ENCODE measurements at regions not wholly inside any gene's neighbourhood (a gene's known extent, or its start where the extent isn't known, plus 50 kb on each side); places are given as distances from the start of the nearest gene placed in this dataset.

GRCh38 chr2:220198896-220199295, 571.5 kb downstream of the SLC4A3 start:
- H3K4me3 ChIP-seq (ENCODE audit: low read length in 3 of 3): no peak overlapping the region
- H3K27ac ChIP-seq (ENCODE audit: low read depth in 2 of 2, low read length in 2 of 2): no peak overlapping the region
- intact Hi-C loops (cut with DNase I): no loop called here
- DNase-seq: no peak
- no peaks in the 10 kb centered on the region for H3K36me3 ChIP-seq (ENCODE audit: control insufficient read depth in 2 of 3, insufficient read depth in 3 of 3, low read length in 3 of 3)
- no peaks in the 10 kb centered on the region for H3K27me3 ChIP-seq (ENCODE audit: control insufficient read depth, insufficient read depth, low read length)
- H3K9me3 ChIP-seq (ENCODE audit: control insufficient read depth in 2 of 3, insufficient read depth in 1 of 3, low read length in 3 of 3): no peaks in the 10 kb centered on the region
- TF ChIP-seq CTCF (IDR thresholded peaks at IDR 0.05; ENCODE audit: borderline replicate concordance, extremely low read depth, insufficient read depth): no peak
- H3K9ac ChIP-seq (ENCODE audit: low read length in 3 of 3): no peak overlapping the region
- H3K4me1 ChIP-seq (ENCODE audit: control insufficient read depth in 2 of 3, insufficient read depth in 2 of 3, low read depth in 1 of 3, low read length in 3 of 3): no peaks in the 10 kb centered on the region
- FAIRE-seq: no peak

- TF ChIP-seq CTCF (IDR thresholded peaks at IDR 0.05; ENCODE audit: borderline replicate concordance, extremely low read depth, insufficient read depth): no peak
- Histone ChIP-seq H3K4me1 (ENCODE audit: control insufficient read depth in 2 of 3, insufficient read depth in 2 of 3, low read depth in 1 of 3, low read length in 3 of 3) (no peaks in the 10 kb centered on the region), H3K4me3 (ENCODE audit: low read length in 3 of 3) (no peak overlapping the region), H3K9ac (ENCODE audit: low read length in 3 of 3) (no peak overlapping the region), H3K27me3 (ENCODE audit: control insufficient read depth, insufficient read depth, low read length) (no peaks in the 10 kb centered on the region), H3K36me3 (ENCODE audit: control insufficient read depth in 2 of 3, insufficient read depth in 3 of 3, low read length in 3 of 3) (no peaks in the 10 kb centered on the region), H3K27ac (ENCODE audit: low read depth in 2 of 2, low read length in 2 of 2) (no peak overlapping the region), H3K9me3 (ENCODE audit: control insufficient read depth in 2 of 3, insufficient read depth in 1 of 3, low read length in 3 of 3) (no peaks in the 10 kb centered on the region)
- DNase-seq: no peak
- intact Hi-C loops (cut with DNase I): no loop called here
- no peak for FAIRE-seq
Measured at GRCh38 chr2:220202066-220202465, 574.6 kb downstream of the SLC4A3 start.

GRCh38 chr2:220209093-220209492, 581.7 kb downstream of the SLC4A3 start:
- no peak for FAIRE-seq
- no peak for DNase-seq
- intact Hi-C loops (cut with DNase I): no loop called here
- Histone ChIP-seq H3K9me3 (ENCODE audit: control insufficient read depth in 2 of 3, insufficient read depth in 1 of 3, low read length in 3 of 3) (no peaks in the 10 kb centered on the region), H3K36me3 (ENCODE audit: control insufficient read depth in 2 of 3, insufficient read depth in 3 of 3, low read length in 3 of 3) (no peaks in the 10 kb centered on the region), H3K4me1 (ENCODE audit: control insufficient read depth in 2 of 3, insufficient read depth in 2 of 3, low read depth in 1 of 3, low read length in 3 of 3) (no peaks in the 10 kb centered on the region), H3K4me3 (ENCODE audit: low read length in 3 of 3) (no peak overlapping the region), H3K27ac (ENCODE audit: low read depth in 2 of 2, low read length in 2 of 2) (no peak overlapping the region), H3K9ac (ENCODE audit: low read length in 3 of 3) (no peak overlapping the region), H3K27me3 (ENCODE audit: control insufficient read depth, insufficient read depth, low read length) (no peaks in the 10 kb centered on the region)
- TF ChIP-seq CTCF (IDR thresholded peaks at IDR 0.05; ENCODE audit: borderline replicate concordance, extremely low read depth, insufficient read depth): no peak

GRCh38 chr2:220209751-220210150, 582.3 kb downstream of the SLC4A3 start:
- DNase-seq (no peak), FAIRE-seq (no peak)
- intact Hi-C loops (cut with DNase I): no loop called here
- no peaks in the 10 kb centered on the region for H3K9me3 ChIP-seq (ENCODE audit: control insufficient read depth in 2 of 3, insufficient read depth in 1 of 3, low read length in 3 of 3)
- no peaks in the 10 kb centered on the region for H3K36me3 ChIP-seq (ENCODE audit: control insufficient read depth in 2 of 3, insufficient read depth in 3 of 3, low read length in 3 of 3)
- no peak for TF ChIP-seq CTCF (IDR thresholded peaks at IDR 0.05; ENCODE audit: borderline replicate concordance, extremely low read depth, insufficient read depth)
- H3K4me3 ChIP-seq (ENCODE audit: low read length in 3 of 3): no peak overlapping the region
- H3K4me1 ChIP-seq (ENCODE audit: control insufficient read depth in 2 of 3, insufficient read depth in 2 of 3, low read depth in 1 of 3, low read length in 3 of 3): no peaks in the 10 kb centered on the region
- no peak overlapping the region for H3K27ac ChIP-seq (ENCODE audit: low read depth in 2 of 2, low read length in 2 of 2)
- H3K27me3 ChIP-seq (ENCODE audit: control insufficient read depth, insufficient read depth, low read length): no peaks in the 10 kb centered on the region
- no peak overlapping the region for H3K9ac ChIP-seq (ENCODE audit: low read length in 3 of 3)

Measured in kidney (tissue), 13 donors.